T-cell (primary cell): ENCODE measurements at regions not wholly inside any gene's neighbourhood (a gene's known extent, or its start where the extent isn't known, plus 50 kb on each side); places are given as distances from the start of the nearest gene placed in this dataset.
"Not testable (repeated sequence)": the region's sequence is repeated elsewhere in the genome, so short reads cannot be mapped to it uniquely, and the experiment has no call there.

ENCODE experiments used
- ATAC-seq, 4 experiments: fragments of 200-7000 bp in 3 of 4; fragments of 150-1000 bp in 1 of 4; cut with Tn5 transposase; replicated peaks in 1 of 4; 1 replicate in 3 of 4; 2 replicates in 1 of 4; pipeline ENCODE4 v1.10.0; 2021; ENCODE audit warnings: moderate library complexity in 3 of 4, mild to moderate bottlenecking in 2 of 4, moderate number of reproducible peaks in 1 of 4
- CTCF ChIA-PET, 2 donors: fragments of 300-600 bp; sonication (Branson Sonifier 250); formaldehyde crosslinking; loops; one replicate each; lab custom pipeline; 2022; ENCODE audit warnings: antibody characterized with exemption in 2 of 2; lab: Charles Lee
- POLR2A ChIA-PET, 2 donors: fragments of 300-600 bp; sonication (Branson Sonifier 250); formaldehyde crosslinking; loops; one replicate each; lab custom pipeline; 2022; ENCODE audit warnings: antibody characterized with exemption in 2 of 2; lab: Charles Lee
- DNase-seq, 35 experiments: peaks; one replicate each; pipeline versions ENCODE4 v3.0.0 to v3.0.0-alpha.2; 2013 to 2023
- H3K27ac ChIP-seq: one replicate; pipeline ENCODE4 v1.5.1; 2013; ENCODE audit warnings: low read length
- H3K27me3 ChIP-seq, 2 experiments: replicated peaks in 1 of 2; 1 replicate in 1 of 2; 2 replicates in 1 of 2; pipeline versions ENCODE4 v1.6.1 to v1.7.0; 2013; ENCODE audit warnings: low read length in 1 of 2, mixed read lengths in 1 of 2; ENCODE audit not compliant: control insufficient read depth in 2 of 2, insufficient read depth in 2 of 2; ENCODE audit errors: extremely low read depth in 1 of 2
- H3K36me3 ChIP-seq, 2 donors: 1 replicate in 1 of 2; 2 replicates in 1 of 2; pipeline versions ENCODE4 v1.6.1 to v1.7.0; 2013; ENCODE audit warnings: low read length in 1 of 2; ENCODE audit not compliant: control insufficient read depth in 2 of 2, insufficient read depth in 1 of 2; ENCODE audit errors: extremely low read depth in 1 of 2
- H3K4me1 ChIP-seq, 2 experiments: 1 replicate in 1 of 2; 2 replicates in 1 of 2; pipeline versions ENCODE4 v1.6.1 to v1.7.0; 2013; ENCODE audit warnings: low read length in 2 of 2, mixed read lengths in 1 of 2; ENCODE audit not compliant: insufficient read depth in 2 of 2, control insufficient read depth in 1 of 2; ENCODE audit errors: extremely low read depth in 1 of 2
- H3K4me3 ChIP-seq, 2 donors: 1 replicate in 1 of 2; 2 replicates in 1 of 2; pipeline versions ENCODE4 v1.5.1 to v1.7.0; 2013; ENCODE audit warnings: mild to moderate bottlenecking in 2 of 2, low read length in 1 of 2, moderate library complexity in 1 of 2; ENCODE audit not compliant: control insufficient read depth in 1 of 2; ENCODE audit errors: extremely low read depth in 1 of 2
- H3K9me3 ChIP-seq: 2 replicates; pipeline ENCODE4 v1.7.0; 2013
- H3K27ac Mint-ChIP-seq, 2 donors: one replicate each; pipeline ENCODE4 v1.8.0; 2020 to 2021; ENCODE audit warnings: mild to moderate bottlenecking in 2 of 2, mixed read lengths in 2 of 2
- H3K27me3 Mint-ChIP-seq, 2 donors: one replicate each; pipeline ENCODE4 v1.8.0; 2021 to 2022; ENCODE audit warnings: mixed read lengths in 2 of 2
- H3K36me3 Mint-ChIP-seq: one replicate; pipeline ENCODE4 v1.8.0; 2021; ENCODE audit warnings: mixed read lengths
- H3K4me1 Mint-ChIP-seq, 3 donors: one replicate each; pipeline ENCODE4 v1.8.0; 2020 to 2022; ENCODE audit warnings: mixed read lengths in 3 of 3, mild to moderate bottlenecking in 1 of 3
- H3K4me3 Mint-ChIP-seq, 3 donors: one replicate each; pipeline ENCODE4 v1.8.0; 2020 to 2022; ENCODE audit warnings: mild to moderate bottlenecking in 3 of 3, mixed read lengths in 3 of 3, moderate library complexity in 3 of 3
- H3K9me3 Mint-ChIP-seq, 3 donors: one replicate each; pipeline ENCODE4 v1.8.0; 2020 to 2022; ENCODE audit warnings: mixed read lengths in 3 of 3
- WGBS: methylation state at CpG from one replicate; pipeline ENCODE4 v1.1.5; 2013; ENCODE audit warnings: missing lambda C conversion rate; ENCODE audit not compliant: insufficient coverage; 5-methylcytosine and 5-hydroxymethylcytosine counted together

GRCh38 chr7:6950231-6950630 is 124.2 kb upstream of the CCZ1B start:
- no CpG with 5 or more reads among the region's 15 CpGs for WGBS
- H3K36me3 Mint-ChIP-seq, H3K36me3 ChIP-seq, H3K27ac Mint-ChIP-seq, H3K27ac ChIP-seq, H3K4me3 ChIP-seq, DNase-seq, H3K9me3 ChIP-seq, H3K4me1 Mint-ChIP-seq, H3K27me3 ChIP-seq, ATAC-seq, H3K4me3 Mint-ChIP-seq, H3K4me1 ChIP-seq, H3K9me3 Mint-ChIP-seq, CTCF ChIA-PET, POLR2A ChIA-PET: not testable (repeated sequence)
- peaks cover 8 to 19% of the 10 kb centered on the region in 2 donors for H3K27me3 Mint-ChIP-seq

DNA sequence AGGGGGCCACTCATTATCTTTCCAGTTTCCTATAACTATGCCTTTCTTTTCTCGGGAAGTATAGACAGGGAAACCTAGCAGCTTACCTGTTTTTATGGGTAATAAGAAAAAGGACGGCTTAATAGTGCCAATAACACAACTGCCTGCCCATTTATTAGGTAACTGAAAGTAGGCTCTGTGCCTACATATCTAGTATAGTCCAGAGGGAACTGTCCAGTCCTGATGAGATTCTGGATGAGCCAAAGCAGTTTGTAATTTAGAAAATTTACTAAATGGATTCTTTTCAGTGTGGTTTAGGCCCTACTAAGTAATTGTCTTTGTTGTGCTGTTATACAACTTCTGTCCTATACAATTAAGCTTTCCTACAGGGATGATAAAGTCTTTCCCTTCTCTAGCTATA is 125.5 kb upstream of the CCZ1B start:
- CTCF ChIA-PET, H3K9me3 Mint-ChIP-seq, H3K9me3 ChIP-seq, H3K27ac ChIP-seq, H3K27me3 ChIP-seq, H3K4me1 ChIP-seq, DNase-seq, H3K27ac Mint-ChIP-seq, ATAC-seq, H3K4me1 Mint-ChIP-seq, H3K4me3 Mint-ChIP-seq, H3K36me3 Mint-ChIP-seq, POLR2A ChIA-PET, H3K36me3 ChIP-seq, H3K4me3 ChIP-seq: not testable (repeated sequence)
- peaks cover 8 to 14% of the 10 kb centered on the region in 2 donors for H3K27me3 Mint-ChIP-seq
- WGBS = no CpG with 5 or more reads among the region's 2 CpGs

- CTCF ChIA-PET = interaction anchor here in 1 of 2 donors (0.7 kb wide), 1 partner anchor 691 kb away, joined by 3 read pairs; no protein-coding TSS in a partner anchor
Observed at GRCh38 chr7:6953138-6953797, 127.2 kb upstream of the CCZ1B start.

DNA sequence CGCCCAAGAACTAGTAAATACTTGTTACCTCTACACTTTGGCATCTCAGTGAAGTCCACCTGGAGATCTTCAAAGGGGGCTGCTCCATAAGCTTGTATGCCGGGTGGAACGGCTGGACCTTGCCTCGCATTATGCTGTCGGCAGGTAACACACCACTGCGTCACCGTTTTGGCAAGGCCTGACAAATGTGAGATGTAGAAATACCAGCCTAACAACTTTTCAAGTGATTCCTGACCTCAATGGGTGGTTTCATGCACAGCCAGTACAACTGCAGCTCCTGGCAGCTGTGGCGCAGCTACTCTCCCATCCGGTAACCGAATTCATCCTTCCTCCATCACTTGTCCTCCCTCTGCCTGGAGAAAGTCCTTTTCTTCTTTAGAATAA is 127.7 kb upstream of the CCZ1B start:
- POLR2A ChIA-PET, H3K36me3 Mint-ChIP-seq, H3K27me3 ChIP-seq, H3K27ac ChIP-seq, ATAC-seq, H3K27ac Mint-ChIP-seq, H3K36me3 ChIP-seq, DNase-seq, H3K9me3 Mint-ChIP-seq, H3K4me3 ChIP-seq, H3K4me1 ChIP-seq, H3K9me3 ChIP-seq, H3K4me3 Mint-ChIP-seq, H3K4me1 Mint-ChIP-seq, H3K27me3 Mint-ChIP-seq: not testable (repeated sequence)
- CTCF ChIA-PET = interaction anchor here in 1 of 2 donors (0.7 kb wide), 1 partner anchor 691 kb away, joined by 3 read pairs; no protein-coding TSS in a partner anchor
- 93% methylated on average over 6 of the region's 10 CpGs for WGBS

More at GRCh38 chr7:6953138-6953797, 127.2 kb upstream of the CCZ1B start:
- POLR2A ChIA-PET, H3K9me3 Mint-ChIP-seq, H3K4me1 Mint-ChIP-seq, H3K27me3 ChIP-seq, H3K36me3 ChIP-seq, H3K4me1 ChIP-seq, H3K36me3 Mint-ChIP-seq, H3K4me3 ChIP-seq, H3K4me3 Mint-ChIP-seq, DNase-seq, H3K27ac Mint-ChIP-seq, H3K27me3 Mint-ChIP-seq, H3K9me3 ChIP-seq, H3K27ac ChIP-seq, ATAC-seq: not testable (repeated sequence)
- WGBS = 69% methylated on average over 4 of the region's 16 CpGs

- H3K27me3 ChIP-seq, CTCF ChIA-PET, H3K27ac ChIP-seq, H3K9me3 ChIP-seq, POLR2A ChIA-PET, ATAC-seq, H3K27ac Mint-ChIP-seq, H3K4me1 ChIP-seq, DNase-seq, H3K4me3 ChIP-seq, H3K27me3 Mint-ChIP-seq, H3K4me3 Mint-ChIP-seq, H3K36me3 Mint-ChIP-seq, H3K4me1 Mint-ChIP-seq, H3K9me3 Mint-ChIP-seq, H3K36me3 ChIP-seq: not testable (repeated sequence)
- 87% methylated on average over 12 of the region's 12 CpGs for WGBS
Observed at GRCh38 chr7:6955385-6955784, 129.3 kb upstream of the CCZ1B start.

GRCh38 chr7:6955990-6956566 is 130.0 kb upstream of the CCZ1B start:
- WGBS = 97% methylated on average over 8 of the region's 12 CpGs
- CTCF ChIA-PET = not testable (repeated sequence)

More at GRCh38 chr7:6955990-6956566, 130.0 kb upstream of the CCZ1B start:
- H3K9me3 Mint-ChIP-seq, H3K4me1 ChIP-seq, H3K9me3 ChIP-seq, H3K27ac Mint-ChIP-seq, DNase-seq, H3K36me3 Mint-ChIP-seq, H3K4me3 Mint-ChIP-seq, H3K4me1 Mint-ChIP-seq, H3K27me3 Mint-ChIP-seq, H3K36me3 ChIP-seq, H3K27ac ChIP-seq, H3K4me3 ChIP-seq, POLR2A ChIA-PET, H3K27me3 ChIP-seq, ATAC-seq: not testable (repeated sequence)
